H1 (cell line): ENCODE measurements at regions not wholly inside any gene's neighbourhood (a gene's known extent, or its start where the extent isn't known, plus 50 kb on each side); places are given as distances from the start of the nearest gene placed in this dataset.

Experiments used
- TAF7 ChIP-seq: optimal IDR thresholded peaks from 2 replicates; pipeline ENCODE3; 2011; ENCODE audit warnings: low read depth, mild to moderate bottlenecking, inconsistent platforms, low read length, moderate library complexity, borderline replicate concordance

DNA sequence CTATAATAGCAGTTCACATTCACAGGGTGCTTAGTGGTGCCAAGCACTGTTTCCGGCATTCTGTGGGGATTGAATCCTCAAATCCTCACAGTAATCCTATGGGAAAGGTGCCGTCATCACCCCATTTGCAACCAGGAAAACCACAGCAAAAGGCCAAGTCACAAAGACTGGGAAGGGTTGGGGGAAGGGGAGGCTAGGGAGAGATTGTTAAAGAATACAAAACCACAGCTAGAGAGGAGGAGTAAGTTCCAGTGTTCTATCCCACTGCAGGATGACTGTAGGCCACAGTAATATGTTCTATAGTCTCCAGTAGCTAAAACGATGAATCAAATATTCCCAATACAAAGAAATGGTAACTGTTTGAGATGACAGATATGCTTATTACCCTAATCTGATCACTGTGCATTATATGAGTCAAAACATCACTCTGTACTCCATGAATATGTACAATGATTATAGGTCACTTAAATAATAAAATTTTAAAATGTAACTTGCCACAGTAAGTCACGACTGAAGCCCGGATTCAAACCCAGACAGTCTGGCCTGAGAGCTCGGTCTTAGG lies 256.8 kb downstream of the TOMM20 start (continued):
- no peak for TF ChIP-seq TAF7
